ENCODE measurements at regions not wholly inside any gene's neighbourhood (a gene's known extent, or its start where the extent isn't known, plus 50 kb on each side); places are given as distances from the start of the nearest gene placed in this dataset.

GRCh38 chr9:16029046-16029615 lies 476.3 kb downstream of the CCDC171 start:
- no peak overlapping the region for H3K4me3 ChIP-seq (ENCODE audit: low read depth in 1 of 3, low read length in 3 of 3)
- H3K27ac ChIP-seq (ENCODE audit: low read depth in 1 of 2, low read length in 2 of 2), result no peak overlapping the region
- DNase-seq (ENCODE audit: low spot score), result no peak
- WGBS, result 79% methylated on average over 7 of the region's 7 CpGs
- TF ChIP-seq YY1 (IDR thresholded peaks at IDR 0.05) (no peak), ZBTB33 (IDR thresholded peaks at IDR 0.05) (no peak), FOXA2 (IDR thresholded peaks at IDR 0.05) (no peak), REST (IDR thresholded peaks at IDR 0.05) (no peak)
- H3K27me3 ChIP-seq (ENCODE audit: control insufficient read depth in 4 of 4, insufficient read depth in 4 of 4, low read length in 3 of 4), result no peaks in the 10 kb centered on the region
- no peaks in the 10 kb centered on the region for H3K36me3 ChIP-seq (ENCODE audit: control insufficient read depth in 4 of 4, insufficient read depth in 3 of 4, low read depth in 1 of 4, low read length in 3 of 4)
- no peak overlapping the region for H3K9ac ChIP-seq (ENCODE audit: low read depth in 1 of 2, low read length in 2 of 2)
- H3K4me1 ChIP-seq (ENCODE audit: control insufficient read depth in 4 of 4, insufficient read depth in 4 of 4, low read length in 3 of 4), result no peaks in the 10 kb centered on the region
- no peaks in the 10 kb centered on the region for H3K9me3 ChIP-seq (ENCODE audit: control insufficient read depth in 4 of 4, low read length in 3 of 4)

GRCh38 chr9:16029796-16030363 lies 477.0 kb downstream of the CCDC171 start:
- Histone ChIP-seq H3K4me1 (ENCODE audit: control insufficient read depth in 4 of 4, insufficient read depth in 4 of 4, low read length in 3 of 4) (no peaks in the 10 kb centered on the region), H3K9ac (ENCODE audit: low read depth in 1 of 2, low read length in 2 of 2) (no peak overlapping the region), H3K9me3 (ENCODE audit: control insufficient read depth in 4 of 4, low read length in 3 of 4) (no peaks in the 10 kb centered on the region), H3K36me3 (ENCODE audit: control insufficient read depth in 4 of 4, insufficient read depth in 3 of 4, low read depth in 1 of 4, low read length in 3 of 4) (no peaks in the 10 kb centered on the region), H3K4me3 (ENCODE audit: low read depth in 1 of 3, low read length in 3 of 3) (no peak overlapping the region), H3K27ac (ENCODE audit: low read depth in 1 of 2, low read length in 2 of 2) (no peak overlapping the region), H3K27me3 (ENCODE audit: control insufficient read depth in 4 of 4, insufficient read depth in 4 of 4, low read length in 3 of 4) (no peaks in the 10 kb centered on the region)
- TF ChIP-seq JUND (IDR thresholded peaks at IDR 0.05) (no peak), TAF1 (conservative IDR thresholded peaks at IDR 0.05) (no peak)
- no peak for DNase-seq (ENCODE audit: low spot score)
- 92% methylated on average over 3 of the region's 3 CpGs for WGBS

- H3K27ac ChIP-seq (ENCODE audit: low read depth in 1 of 2, low read length in 2 of 2), result no peak overlapping the region
- no peak overlapping the region for H3K4me3 ChIP-seq (ENCODE audit: low read depth in 1 of 3, low read length in 3 of 3)
- H3K4me1 ChIP-seq (ENCODE audit: control insufficient read depth in 4 of 4, insufficient read depth in 4 of 4, low read length in 3 of 4), result no peaks in the 10 kb centered on the region
- H3K9me3 ChIP-seq (ENCODE audit: control insufficient read depth in 4 of 4, low read length in 3 of 4), result no peaks in the 10 kb centered on the region
- whole genome bisulfite sequencing, result 72% methylated on average over 8 of the region's 8 CpGs
- no peaks in the 10 kb centered on the region for H3K36me3 ChIP-seq (ENCODE audit: control insufficient read depth in 4 of 4, insufficient read depth in 3 of 4, low read depth in 1 of 4, low read length in 3 of 4)
- TF ChIP-seq YY1 (IDR thresholded peaks at IDR 0.05), result no peak
- no peak for TF ChIP-seq FOXA1 (IDR thresholded peaks at IDR 0.05)
- TF ChIP-seq EGR1 (IDR thresholded peaks at IDR 0.05; ENCODE audit: low read depth in 2 of 2), result no peak
- TF ChIP-seq SP1 (IDR thresholded peaks at IDR 0.05), result no peak
- no peak for TF ChIP-seq RXRA (IDR thresholded peaks at IDR 0.05)
- DNase-seq (ENCODE audit: low spot score), result no peak
- H3K27me3 ChIP-seq (ENCODE audit: control insufficient read depth in 4 of 4, insufficient read depth in 4 of 4, low read length in 3 of 4), result no peaks in the 10 kb centered on the region
- H3K9ac ChIP-seq (ENCODE audit: low read depth in 1 of 2, low read length in 2 of 2), result no peak overlapping the region
Observed at GRCh38 chr9:16030528-16031185, 477.8 kb downstream of the CCDC171 start.

Measured in liver (tissue), 7 donors.